ENCODE measurements at regions not wholly inside any gene's neighbourhood (a gene's known extent, or its start where the extent isn't known, plus 50 kb on each side); places are given as distances from the start of the nearest gene placed in this dataset.

DNA sequence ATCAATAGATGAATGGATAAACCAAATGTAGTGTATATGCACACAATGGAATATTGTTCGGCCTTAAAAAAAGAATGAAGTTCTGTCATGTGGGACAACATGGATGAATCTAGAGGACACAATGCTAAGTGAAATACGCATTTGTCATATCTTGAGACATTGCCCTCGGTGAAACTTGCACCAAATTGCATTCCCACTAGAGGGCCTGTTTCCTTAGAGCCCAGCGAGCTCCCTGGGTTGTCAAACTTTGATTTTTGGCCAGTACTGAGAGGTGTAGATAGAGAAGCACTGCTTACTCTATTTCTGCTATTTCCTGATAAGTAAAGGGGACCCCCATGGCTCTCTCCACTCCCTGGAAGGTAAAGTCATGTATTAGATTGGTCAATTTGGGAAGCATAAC lies 157.1 kb downstream of the GPAM start:
- TF ChIP-seq, protein P1, sequence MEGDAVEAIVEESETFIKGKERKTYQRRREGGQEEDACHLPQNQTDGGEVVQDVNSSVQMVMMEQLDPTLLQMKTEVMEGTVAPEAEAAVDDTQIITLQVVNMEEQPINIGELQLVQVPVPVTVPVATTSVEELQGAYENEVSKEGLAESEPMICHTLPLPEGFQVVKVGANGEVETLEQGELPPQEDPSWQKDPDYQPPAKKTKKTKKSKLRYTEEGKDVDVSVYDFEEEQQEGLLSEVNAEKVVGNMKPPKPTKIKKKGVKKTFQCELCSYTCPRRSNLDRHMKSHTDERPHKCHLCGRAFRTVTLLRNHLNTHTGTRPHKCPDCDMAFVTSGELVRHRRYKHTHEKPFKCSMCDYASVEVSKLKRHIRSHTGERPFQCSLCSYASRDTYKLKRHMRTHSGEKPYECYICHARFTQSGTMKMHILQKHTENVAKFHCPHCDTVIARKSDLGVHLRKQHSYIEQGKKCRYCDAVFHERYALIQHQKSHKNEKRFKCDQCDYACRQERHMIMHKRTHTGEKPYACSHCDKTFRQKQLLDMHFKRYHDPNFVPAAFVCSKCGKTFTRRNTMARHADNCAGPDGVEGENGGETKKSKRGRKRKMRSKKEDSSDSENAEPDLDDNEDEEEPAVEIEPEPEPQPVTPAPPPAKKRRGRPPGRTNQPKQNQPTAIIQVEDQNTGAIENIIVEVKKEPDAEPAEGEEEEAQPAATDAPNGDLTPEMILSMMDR (conservative IDR thresholded peaks at IDR 0.05; ENCODE audit: low read depth, low read length): no peak
- TF ChIP-seq NFE2L2 (IDR thresholded peaks at IDR 0.05; ENCODE audit: low read depth, low read length): no peak
- no peak for TF ChIP-seq POLR2A (IDR thresholded peaks at IDR 0.05; ENCODE audit: low read depth, low read length)
- no peak for TF ChIP-seq SMC3 (IDR thresholded peaks at IDR 0.05; ENCODE audit: low read depth, low read length)
